RWPE1 (cell line): ENCODE measurements at regions not wholly inside any gene's neighbourhood (a gene's known extent, or its start where the extent isn't known, plus 50 kb on each side); places are given as distances from the start of the nearest gene placed in this dataset.
A peak's percentile ranks its signal among the peaks of the same experiment; 100 is the strongest.
"Not testable (repeated sequence)": the region's sequence is repeated elsewhere in the genome, so short reads cannot be mapped to it uniquely, and the experiment has no call there.

Source experiments
- CTCF ChIA-PET: fragments of 350-600 bp; sonication (Branson Sonifier 250); formaldehyde crosslinking; extraction: SDS; loops from one replicate; lab custom pipeline; 2021; lab: Yijun Ruan, JAX
- POLR2A ChIA-PET: fragments of 400-600 bp; formaldehyde crosslinking; extraction: SDS; loops from one replicate; lab custom pipeline; 2020; ENCODE audit warnings: antibody characterized with exemption; ENCODE audit not compliant: low non-redundant PET; lab: Yijun Ruan, JAX
- DNase-seq: peaks from one replicate; pipeline ENCODE4 v3.0.0; 2012; ENCODE audit warnings: low spot score
- H3K27ac ChIP-seq: fragments of 450-650 bp; 2 replicates; pipeline ENCODE4 v1.5.1; 2017
- CTCF ChIP-seq: fragments of 450-650 bp; conservative IDR thresholded peaks from 2 replicates; pipeline ENCODE4 v1.5.1; 2017; ENCODE audit warnings: low read depth, mild to moderate bottlenecking

- H3K27ac ChIP-seq: peak overlapping the region; percentile 93
- ChIA-PET CTCF (no interaction called here), POLR2A (no interaction called here)
- DNase-seq: peak; percentile 86
- no peak for TF ChIP-seq CTCF
Measured at GRCh38 chr13:44312834-44313551, 60.6 kb upstream of the SERP2 start.

- peak overlapping the region; percentile 50; the same call in 1 of the 2 replicates for H3K27ac ChIP-seq
- peak; percentile 81 for DNase-seq
- CTCF ChIA-PET: no interaction called here
- POLR2A ChIA-PET: no interaction called here
- no peak for TF ChIP-seq CTCF
Measured at GRCh38 chr13:44313674-44314073, 60.0 kb upstream of the SERP2 start.

GRCh38 chr13:44314160-44314559, 59.5 kb upstream of the SERP2 start:
- CTCF ChIA-PET, DNase-seq, H3K27ac ChIP-seq, POLR2A ChIA-PET: not testable (repeated sequence)

GRCh38 chr13:44317752-44318151, 55.9 kb upstream of the SERP2 start:
- TF ChIP-seq CTCF: no peak
- H3K27ac ChIP-seq: no peak overlapping the region
- ChIA-PET CTCF (no interaction called here), POLR2A (no interaction called here)
- DNase-seq: no peak

GRCh38 chr13:44318161-44318560, 55.5 kb upstream of the SERP2 start:
- ChIA-PET CTCF (no interaction called here), POLR2A (no interaction called here)
- H3K27ac ChIP-seq: no peak overlapping the region
- no peak for TF ChIP-seq CTCF
- no peak for DNase-seq

GRCh38 chr13:44320611-44321010, 53.0 kb upstream of the SERP2 start:
- POLR2A ChIA-PET: no interaction called here
- no peak for TF ChIP-seq CTCF
- no peak for DNase-seq
- CTCF ChIA-PET: no interaction called here
- H3K27ac ChIP-seq: no peak overlapping the region

GRCh38 chr13:44321961-44322360, 51.7 kb upstream of the SERP2 start:
- no peak overlapping the region for H3K27ac ChIP-seq
- no peak for DNase-seq
- POLR2A ChIA-PET: no interaction called here
- CTCF ChIA-PET: no interaction called here
- no peak for TF ChIP-seq CTCF
